OCI-LY7 (cell line): ENCODE measurements at regions not wholly inside any gene's neighbourhood (a gene's known extent, or its start where the extent isn't known, plus 50 kb on each side); places are given as distances from the start of the nearest gene placed in this dataset.

Experiments
- BruUV-seq: library from RNA; stranded (reverse); fragments of 400-500 nt; replicated peaks from 2 replicates; lab custom pipeline; 2021; lab: Mats Ljungman, UMichigan
- CTCF ChIA-PET: fragments of 300-600 bp; sonication (Branson Sonifier 250); formaldehyde crosslinking; loops from one replicate; lab custom pipeline; 2022; ENCODE audit warnings: antibody characterized with exemption; ENCODE audit not compliant: unreplicated experiment; lab: Charles Lee
- POLR2A ChIA-PET: fragments of 300-600 bp; sonication (Branson Sonifier 250); formaldehyde crosslinking; loops from one replicate; lab custom pipeline; 2022; ENCODE audit warnings: antibody characterized with exemption; lab: Charles Lee
- DNase-seq: peaks from one replicate; pipeline ENCODE4 v3.0.0-alpha.2; 2015; ENCODE audit warnings: low spot score
- H2AFZ ChIP-seq: fragments of 200-600 bp; sonication (generic), shearing (Covaris generic); 2 replicates; pipeline ENCODE4 v1.6.1; 2014; ENCODE audit warnings: mild to moderate bottlenecking, antibody characterized with exemption, low read length, moderate library complexity
- H3K27ac ChIP-seq: fragments of 200-600 bp; sonication (generic); 2 replicates; pipeline ENCODE4 v1.5.1; 2014; ENCODE audit warnings: mixed run types, low read depth, mild to moderate bottlenecking, moderate library complexity, low read length, inconsistent platforms; ENCODE audit not compliant: poor library complexity, severe bottlenecking
- H3K36me3 ChIP-seq: fragments of 200-600 bp; sonication (generic); 2 replicates; pipeline ENCODE4 v1.6.1; 2014; ENCODE audit warnings: mild to moderate bottlenecking, antibody characterized with exemption, low read length, moderate library complexity, mixed read lengths; ENCODE audit not compliant: insufficient read depth
- H3K4me1 ChIP-seq: fragments of 200-600 bp; sonication (generic); 2 replicates; pipeline ENCODE4 v1.5.1; 2014; ENCODE audit warnings: mild to moderate bottlenecking, low read length; ENCODE audit not compliant: insufficient read depth, poor library complexity, severe bottlenecking
- H3K4me2 ChIP-seq: fragments of 200-600 bp; sonication (generic); 2 replicates; pipeline ENCODE4 v1.6.1; 2014; ENCODE audit warnings: mild to moderate bottlenecking, low read length
- H3K4me3 ChIP-seq: fragments of 200-600 bp; sonication (generic); 2 replicates; pipeline ENCODE4 v1.5.1; 2014; ENCODE audit warnings: mild to moderate bottlenecking, low read depth, low read length; ENCODE audit not compliant: poor library complexity, severe bottlenecking
- H3K79me2 ChIP-seq: fragments of 200-600 bp; sonication (generic); 2 replicates; pipeline ENCODE4 v1.6.1; 2016; ENCODE audit warnings: low read depth, mild to moderate bottlenecking, low read length, moderate library complexity, mixed read lengths; ENCODE audit not compliant: insufficient read depth
- H3K9me2 ChIP-seq: fragments of 200-600 bp; sonication (generic); 2 replicates; pipeline ENCODE4 v1.6.1; 2016; ENCODE audit warnings: mild to moderate bottlenecking, low read length, mixed read lengths; ENCODE audit not compliant: insufficient read depth
- H3K9me3 ChIP-seq: fragments of 200-600 bp; sonication (generic); 2 replicates; pipeline ENCODE4 v1.6.1; 2014; ENCODE audit warnings: mild to moderate bottlenecking, mixed run types, low read length, mixed read lengths
- H4K20me1 ChIP-seq: fragments of 200-600 bp; sonication (generic); 2 replicates; pipeline ENCODE4 v1.6.1; 2014; ENCODE audit warnings: mild to moderate bottlenecking, antibody characterized with exemption, low read length, moderate library complexity, mixed read lengths; ENCODE audit not compliant: insufficient read depth
- EZH2phosphoT487 ChIP-seq: fragments of 200-600 bp; sonication (generic); IDR thresholded peaks from 2 replicates; pipeline ENCODE4 v1.6.1; 2018; ENCODE audit warnings: low read depth, borderline replicate concordance, mild to moderate bottlenecking, mixed run types, antibody characterized with exemption, low read length, moderate library complexity, mixed read lengths
- intact Hi-C: fragments of 100-400 bp; cut with micrococcal nuclease; formaldehyde crosslinking; loops from one replicate; pipeline ENCODE4 v1.10.0; 2022; ENCODE audit not compliant: unreplicated experiment
- TF ChIP-seq, protein P1 (sequence below): fragments of 200-600 bp; sonication (generic); conservative IDR thresholded peaks from 2 replicates; pipeline ENCODE4 v1.5.1; 2014; ENCODE audit warnings: mild to moderate bottlenecking, antibody characterized with exemption, low read length, moderate library complexity, mixed read lengths

DNA sequence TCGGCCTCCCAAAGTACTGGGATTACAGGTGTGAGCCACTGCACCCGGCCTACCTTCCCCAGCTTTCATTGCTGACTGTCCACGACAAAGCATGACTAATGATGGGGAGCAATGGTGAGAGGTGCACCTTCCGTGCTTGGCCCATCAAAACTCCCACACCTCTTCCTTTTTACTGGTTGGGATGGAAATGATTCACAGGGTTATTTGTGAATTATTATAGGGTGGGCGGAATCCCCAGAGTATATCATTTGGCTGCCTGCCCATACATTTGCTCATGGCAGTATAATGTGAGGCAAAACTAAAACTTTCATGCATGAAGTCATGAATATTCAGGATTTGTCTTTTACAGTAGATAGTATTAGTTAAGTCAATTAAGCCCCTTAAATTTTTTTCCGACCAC is 334.2 kb upstream of the NETO1 start:
- POLR2A ChIA-PET, result no interaction called here
- Histone ChIP-seq H3K79me2 (no peaks in the 10 kb centered on the region), H3K4me1 (no peaks in the 10 kb centered on the region), H3K4me2 (no peak overlapping the region), H3K27ac (no peak overlapping the region), H3K9me2 (no peaks in the 10 kb centered on the region), H4K20me1 (no peaks in the 10 kb centered on the region), H3K36me3 (no peaks in the 10 kb centered on the region), H2AFZ (no peak overlapping the region), H3K9me3 (no peaks in the 10 kb centered on the region), H3K4me3 (no peak overlapping the region)
- intact Hi-C loops, result no loop called here
- CTCF ChIA-PET, result no interaction called here
- TF ChIP-seq, protein P1, sequence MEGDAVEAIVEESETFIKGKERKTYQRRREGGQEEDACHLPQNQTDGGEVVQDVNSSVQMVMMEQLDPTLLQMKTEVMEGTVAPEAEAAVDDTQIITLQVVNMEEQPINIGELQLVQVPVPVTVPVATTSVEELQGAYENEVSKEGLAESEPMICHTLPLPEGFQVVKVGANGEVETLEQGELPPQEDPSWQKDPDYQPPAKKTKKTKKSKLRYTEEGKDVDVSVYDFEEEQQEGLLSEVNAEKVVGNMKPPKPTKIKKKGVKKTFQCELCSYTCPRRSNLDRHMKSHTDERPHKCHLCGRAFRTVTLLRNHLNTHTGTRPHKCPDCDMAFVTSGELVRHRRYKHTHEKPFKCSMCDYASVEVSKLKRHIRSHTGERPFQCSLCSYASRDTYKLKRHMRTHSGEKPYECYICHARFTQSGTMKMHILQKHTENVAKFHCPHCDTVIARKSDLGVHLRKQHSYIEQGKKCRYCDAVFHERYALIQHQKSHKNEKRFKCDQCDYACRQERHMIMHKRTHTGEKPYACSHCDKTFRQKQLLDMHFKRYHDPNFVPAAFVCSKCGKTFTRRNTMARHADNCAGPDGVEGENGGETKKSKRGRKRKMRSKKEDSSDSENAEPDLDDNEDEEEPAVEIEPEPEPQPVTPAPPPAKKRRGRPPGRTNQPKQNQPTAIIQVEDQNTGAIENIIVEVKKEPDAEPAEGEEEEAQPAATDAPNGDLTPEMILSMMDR, result no peak
- no peak for TF ChIP-seq EZH2phosphoT487
- DNase-seq, result no peak
- BruUV-seq, result no TSS peak

DNA sequence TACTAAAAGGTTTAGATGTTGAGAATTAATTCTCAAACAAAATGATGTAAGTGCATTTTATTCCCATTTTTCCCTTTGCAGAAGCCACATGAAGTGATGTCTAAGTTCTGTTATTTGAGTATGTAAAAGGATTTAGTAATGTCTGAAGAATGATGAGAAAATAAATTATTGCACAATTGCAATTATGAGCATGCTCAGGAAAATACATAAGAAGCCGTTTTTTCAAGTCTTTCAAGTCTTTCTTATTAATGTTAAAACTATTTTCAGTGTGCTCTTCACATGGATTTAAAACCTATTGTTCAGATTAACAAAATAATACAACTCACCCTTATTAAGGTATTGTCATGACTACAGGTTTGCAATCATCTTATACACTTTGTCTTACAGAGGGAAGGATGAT is 331.4 kb upstream of the NETO1 start:
- H3K4me1 ChIP-seq, result no peaks in the 10 kb centered on the region
- H2AFZ ChIP-seq, result no peak overlapping the region
- ChIA-PET CTCF (no interaction called here), POLR2A (no interaction called here)
- no peak overlapping the region for H3K4me2 ChIP-seq
- H3K36me3 ChIP-seq, result no peaks in the 10 kb centered on the region
- H3K9me3 ChIP-seq, result no peaks in the 10 kb centered on the region
- no peak overlapping the region for H3K4me3 ChIP-seq
- no peak for TF ChIP-seq EZH2phosphoT487
- TF ChIP-seq, protein P1, result no peak
- intact Hi-C loops, result no loop called here
- no peaks in the 10 kb centered on the region for H3K79me2 ChIP-seq
- no peaks in the 10 kb centered on the region for H4K20me1 ChIP-seq
- H3K27ac ChIP-seq, result no peak overlapping the region
- DNase-seq, result no peak
- no TSS peak for BruUV-seq
- no peaks in the 10 kb centered on the region for H3K9me2 ChIP-seq

DNA sequence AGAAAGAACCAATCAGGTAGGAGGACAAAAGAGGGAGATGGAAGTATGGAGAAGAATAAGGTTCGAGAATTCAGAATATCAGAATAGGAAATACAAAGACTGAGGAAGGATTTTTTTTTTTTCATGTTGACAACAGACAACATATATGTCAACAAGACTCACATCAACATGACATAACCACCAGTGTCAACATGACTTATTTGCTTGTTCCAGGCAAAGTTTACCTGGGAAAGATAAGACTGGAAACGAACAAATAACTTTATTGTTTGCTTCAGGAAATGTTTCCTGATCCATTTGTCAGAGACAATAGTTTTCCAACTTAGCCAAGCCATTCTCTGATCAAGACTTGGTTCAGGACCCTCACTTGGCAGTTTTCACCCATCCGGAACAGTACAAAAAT is 321.9 kb upstream of the NETO1 start:
- intact Hi-C loops, result no loop called here
- ChIA-PET CTCF (no interaction called here), POLR2A (no interaction called here)
- no peaks in the 10 kb centered on the region for H3K9me2 ChIP-seq
- no peak for TF ChIP-seq EZH2phosphoT487
- TF ChIP-seq, protein P1, result no peak
- no peak for DNase-seq
- no peaks in the 10 kb centered on the region for H4K20me1 ChIP-seq
- H2AFZ ChIP-seq, result no peak overlapping the region
- H3K27ac ChIP-seq, result no peak overlapping the region
- no peak overlapping the region for H3K4me3 ChIP-seq
- H3K4me2 ChIP-seq, result no peak overlapping the region
- no peaks in the 10 kb centered on the region for H3K9me3 ChIP-seq
- H3K79me2 ChIP-seq, result no peaks in the 10 kb centered on the region
- no peaks in the 10 kb centered on the region for H3K36me3 ChIP-seq
- BruUV-seq, result no TSS peak
- H3K4me1 ChIP-seq, result no peaks in the 10 kb centered on the region
